ENCODE measurements at regions not wholly inside any gene's neighbourhood (a gene's known extent, or its start where the extent isn't known, plus 50 kb on each side); places are given as distances from the start of the nearest gene placed in this dataset.

DNA sequence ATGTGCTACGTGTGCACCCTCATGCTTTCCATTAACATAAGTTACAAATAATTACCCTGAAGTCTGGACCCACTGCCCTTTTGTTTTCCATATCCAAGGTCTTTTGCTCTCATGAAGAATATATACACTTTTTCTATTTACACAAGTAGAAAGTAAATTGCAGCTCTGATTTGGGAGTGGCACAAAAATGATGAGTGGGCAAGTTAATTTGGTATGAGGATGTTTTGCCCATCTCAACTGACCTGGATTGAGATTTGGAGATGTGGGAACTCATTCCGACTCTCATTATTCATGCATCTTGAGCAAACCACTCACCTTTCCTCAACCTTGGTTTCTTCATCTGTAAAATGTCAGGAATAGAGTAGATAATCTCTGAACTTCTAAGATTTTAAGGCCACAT lies 53.6 kb upstream of the TMEM17 start:
- no peak for ATAC-seq
- no peaks in the 10 kb centered on the region for H3K36me3 ChIP-seq
- peaks cover 0 to 5% (median 1%) of the 10 kb centered on the region in 4 donors for H3K4me1 ChIP-seq
- H3K9me3 ChIP-seq: no peaks in the 10 kb centered on the region
- H3K4me3 ChIP-seq: no peak overlapping the region
- WGBS (ENCODE audit: insufficient coverage, low coverage, low lambda C conversion rate, missing lambda C conversion rate): 64% methylated on average over 2 of the region's 2 CpGs
- no peak overlapping the region for H3K27ac ChIP-seq
- no peak for DNase-seq
- H3K27me3 ChIP-seq: no peaks in the 10 kb centered on the region
- TF ChIP-seq POLR2A (IDR thresholded peaks at IDR 0.05): no peak
- TF ChIP-seq, protein P1, sequence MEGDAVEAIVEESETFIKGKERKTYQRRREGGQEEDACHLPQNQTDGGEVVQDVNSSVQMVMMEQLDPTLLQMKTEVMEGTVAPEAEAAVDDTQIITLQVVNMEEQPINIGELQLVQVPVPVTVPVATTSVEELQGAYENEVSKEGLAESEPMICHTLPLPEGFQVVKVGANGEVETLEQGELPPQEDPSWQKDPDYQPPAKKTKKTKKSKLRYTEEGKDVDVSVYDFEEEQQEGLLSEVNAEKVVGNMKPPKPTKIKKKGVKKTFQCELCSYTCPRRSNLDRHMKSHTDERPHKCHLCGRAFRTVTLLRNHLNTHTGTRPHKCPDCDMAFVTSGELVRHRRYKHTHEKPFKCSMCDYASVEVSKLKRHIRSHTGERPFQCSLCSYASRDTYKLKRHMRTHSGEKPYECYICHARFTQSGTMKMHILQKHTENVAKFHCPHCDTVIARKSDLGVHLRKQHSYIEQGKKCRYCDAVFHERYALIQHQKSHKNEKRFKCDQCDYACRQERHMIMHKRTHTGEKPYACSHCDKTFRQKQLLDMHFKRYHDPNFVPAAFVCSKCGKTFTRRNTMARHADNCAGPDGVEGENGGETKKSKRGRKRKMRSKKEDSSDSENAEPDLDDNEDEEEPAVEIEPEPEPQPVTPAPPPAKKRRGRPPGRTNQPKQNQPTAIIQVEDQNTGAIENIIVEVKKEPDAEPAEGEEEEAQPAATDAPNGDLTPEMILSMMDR (IDR thresholded peaks at IDR 0.05): no peak
- intact Hi-C loops (cut with DNase I): no loop called here

DNA sequence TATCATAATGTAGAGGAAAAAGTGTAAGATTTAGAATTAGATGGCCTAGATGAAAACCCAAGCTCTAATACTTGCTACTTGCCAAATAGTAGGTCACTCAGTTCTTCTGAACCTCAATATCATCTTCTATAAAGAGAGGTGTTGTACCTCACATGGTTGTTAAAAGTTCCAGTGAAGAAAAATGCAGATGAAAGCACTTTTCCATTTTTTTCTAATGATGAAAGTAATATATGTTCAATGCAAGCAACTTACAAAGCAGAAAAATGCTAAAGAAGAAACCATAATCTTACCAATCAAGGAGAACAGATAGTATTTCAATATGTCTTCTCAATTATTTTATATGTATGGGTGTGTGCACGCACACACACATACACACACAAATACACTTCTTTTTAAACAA lies 52.7 kb upstream of the TMEM17 start:
- no peaks in the 10 kb centered on the region for H3K27me3 ChIP-seq
- no peak for DNase-seq
- H3K4me3 ChIP-seq: no peak overlapping the region
- no peak overlapping the region for H3K27ac ChIP-seq
- intact Hi-C loops (cut with DNase I): no loop called here
- ATAC-seq: no peak
- TF ChIP-seq, protein P1 (IDR thresholded peaks at IDR 0.05): no peak
- no peak for TF ChIP-seq POLR2A (IDR thresholded peaks at IDR 0.05)
- H3K4me1 ChIP-seq: peaks cover 0 to 5% (median 0%) of the 10 kb centered on the region in 4 donors
- no peaks in the 10 kb centered on the region for H3K9me3 ChIP-seq
- H3K36me3 ChIP-seq: no peaks in the 10 kb centered on the region
- 77% methylated on average over 1 of the region's 1 CpG for WGBS (ENCODE audit: insufficient coverage, low coverage, low lambda C conversion rate, missing lambda C conversion rate)

DNA sequence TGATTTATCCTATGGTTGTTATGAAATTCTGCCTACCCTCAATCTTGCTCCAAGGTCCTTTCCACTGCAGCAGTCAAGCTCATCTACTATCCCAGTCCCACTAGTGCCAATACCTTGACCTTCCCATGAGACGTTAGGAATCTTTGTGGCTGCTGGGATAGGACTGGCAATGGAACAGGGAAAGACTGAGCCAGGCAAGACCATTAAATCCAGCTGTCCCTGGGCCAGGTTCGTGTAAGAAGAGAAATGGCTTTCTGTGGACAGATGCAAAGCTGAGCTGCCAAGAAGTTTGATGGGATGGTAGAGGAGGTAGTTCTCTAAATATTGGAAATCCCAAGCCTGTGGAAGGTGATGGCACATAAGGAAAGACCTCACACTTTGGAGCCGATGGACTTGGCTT lies 50.1 kb upstream of the TMEM17 start:
- DNase-seq (no peak), ATAC-seq (no peak)
- Histone ChIP-seq H3K4me3 (no peak overlapping the region), H3K9me3 (no peaks in the 10 kb centered on the region), H3K27me3 (no peaks in the 10 kb centered on the region), H3K36me3 (no peaks in the 10 kb centered on the region), H3K27ac (no peak overlapping the region), H3K4me1 (no peaks in the 10 kb centered on the region)
- WGBS (ENCODE audit: insufficient coverage, low coverage, low lambda C conversion rate, missing lambda C conversion rate): 68% methylated on average over 3 of the region's 3 CpGs
- TF ChIP-seq, protein P1 (IDR thresholded peaks at IDR 0.05): no peak
- TF ChIP-seq POLR2A (IDR thresholded peaks at IDR 0.05): no peak
- intact Hi-C loops (cut with DNase I): no loop called here
